ENCODE measurements at regions not wholly inside any gene's neighbourhood (a gene's known extent, or its start where the extent isn't known, plus 50 kb on each side); places are given as distances from the start of the nearest gene placed in this dataset.
"Not testable (repeated sequence)": the region's sequence is repeated elsewhere in the genome, so short reads cannot be mapped to it uniquely, and the experiment has no call there.

GRCh38 chr9:33740958-33741357 lies 54.4 kb upstream of the PRSS3 start:
- DNase-seq: not testable (repeated sequence)

- DNase-seq: no peak
These were observed 53.3 kb upstream of the PRSS3 start for GRCh38 chr9:33742051-33742450.

GRCh38 chr9:33742519-33742918 lies 52.8 kb upstream of the PRSS3 start:
- no peak for DNase-seq

Data from NCI-H524 treated with DMSO at 0.1 percent for 48 hours (cell line).